CD1c-positive myeloid dendritic cell (primary cell): ENCODE measurements at regions not wholly inside any gene's neighbourhood (a gene's known extent, or its start where the extent isn't known, plus 50 kb on each side); places are given as distances from the start of the nearest gene placed in this dataset.

ENCODE experiments used
- DNase-seq: peaks from one replicate; pipeline ENCODE4 v3.0.0-alpha.2; 2016; ENCODE audit errors: extremely low spot score

- DNase-seq, result no peak
Observed at GRCh38 chr6:15802466-15802865, 139.6 kb upstream of the DTNBP1 start.

GRCh38 chr6:15801912-15802311, 139.1 kb upstream of the DTNBP1 start:
- DNase-seq, result no peak

GRCh38 chr6:15800841-15801617, 138.2 kb upstream of the DTNBP1 start:
- DNase-seq, result no peak

GRCh38 chr6:15798533-15799255, 135.9 kb upstream of the DTNBP1 start:
- DNase-seq, result peak; percentile 31

GRCh38 chr6:15796844-15797243, 134.0 kb upstream of the DTNBP1 start:
- no peak for DNase-seq

GRCh38 chr6:15796130-15796771, 133.4 kb upstream of the DTNBP1 start:
- no peak for DNase-seq

GRCh38 chr6:15793826-15794225, 131.0 kb upstream of the DTNBP1 start:
- no peak for DNase-seq

- no peak for DNase-seq
Observed at GRCh38 chr6:15793288-15793687, 130.5 kb upstream of the DTNBP1 start.

GRCh38 chr6:15792842-15793241, 130.0 kb upstream of the DTNBP1 start:
- DNase-seq, result no peak

GRCh38 chr6:15791448-15792181, 128.8 kb upstream of the DTNBP1 start:
- DNase-seq, result peak; percentile 13

GRCh38 chr6:15790116-15790515, 127.3 kb upstream of the DTNBP1 start:
- no peak for DNase-seq

- no peak for DNase-seq
Observed at GRCh38 chr6:15786846-15787245, 124.0 kb upstream of the DTNBP1 start.

- no peak for DNase-seq
Observed at GRCh38 chr6:15783484-15783883, 120.7 kb upstream of the DTNBP1 start.

- DNase-seq, result no peak
Observed at GRCh38 chr6:15781890-15782289, 119.1 kb upstream of the DTNBP1 start.

GRCh38 chr6:15781333-15781732, 118.5 kb upstream of the DTNBP1 start:
- no peak for DNase-seq

- DNase-seq, result no peak
Observed at GRCh38 chr6:15780437-15780836, 117.6 kb upstream of the DTNBP1 start.

- no peak for DNase-seq
Observed at GRCh38 chr6:15779726-15780125, 116.9 kb upstream of the DTNBP1 start.

GRCh38 chr6:15776458-15776980, 113.7 kb upstream of the DTNBP1 start:
- no peak for DNase-seq

- no peak for DNase-seq
Observed at GRCh38 chr6:15775741-15776140, 112.9 kb upstream of the DTNBP1 start.

GRCh38 chr6:15775076-15775634, 112.3 kb upstream of the DTNBP1 start:
- DNase-seq, result no peak

- peak; percentile 30 for DNase-seq
Observed at GRCh38 chr6:15773806-15774410, 111.1 kb upstream of the DTNBP1 start.
